Prostate gland (tissue), 2 donors: ENCODE measurements at regions not wholly inside any gene's neighbourhood (a gene's known extent, or its start where the extent isn't known, plus 50 kb on each side); places are given as distances from the start of the nearest gene placed in this dataset.

ENCODE experiments used
- DNase-seq: peaks from one replicate; pipeline ENCODE4 v3.0.0-alpha.2; 2019; ENCODE audit warnings: low spot score
- H3K27ac ChIP-seq, 2 donors: fragments of 200-600 bp; sonication (generic); 2 replicates each; pipeline ENCODE4 v1.5.1; 2017 to 2019
- H3K27me3 ChIP-seq: fragments of 200-600 bp; sonication (generic); replicated peaks from 2 replicates; pipeline ENCODE4 v1.5.1; 2019; ENCODE audit not compliant: insufficient read depth
- H3K36me3 ChIP-seq, 2 donors: fragments of 200-600 bp; sonication (generic); 1 replicate in 1 of 2; 2 replicates in 1 of 2; pipeline versions ENCODE4 v1.5.1 to v1.8.1; 2017 to 2019
- H3K4me1 ChIP-seq: fragments of 200-600 bp; sonication (generic); replicated peaks from 2 replicates; pipeline ENCODE4 v1.5.1; 2019
- H3K4me3 ChIP-seq, 2 donors: fragments of 200-600 bp; sonication (generic); 2 replicates each; pipeline ENCODE4 v1.5.1; 2017 to 2019
- H3K9me3 ChIP-seq: fragments of 200-600 bp; sonication (generic); 2 replicates; pipeline ENCODE4 v1.5.1; 2017
- POLR2A ChIP-seq: fragments of 450-650 bp; IDR thresholded peaks from one replicate; pipeline ENCODE4 v1.6.1; 2016; ENCODE audit warnings: antibody characterized with exemption, mild to moderate bottlenecking
- POLR2AphosphoS5 ChIP-seq: sonication (generic); formaldehyde crosslinking; IDR thresholded peaks from one replicate; pipeline ENCODE4 v1.6.1; 2017; ENCODE audit warnings: antibody characterized with exemption
- WGBS: methylation state at CpG from one replicate; pipeline ENCODE4 v1.1.5; 2018; 5-methylcytosine and 5-hydroxymethylcytosine counted together
- intact Hi-C: fragments of 100-400 bp; cut with DNase I; formaldehyde crosslinking; loops from one replicate; pipeline ENCODE4 v1.14.2; 2022
- TF ChIP-seq, protein P1 (sequence below), 4 experiments: fragments of 200-600 bp in 2 of 4; fragments of 450-650 bp in 2 of 4; sonication (generic) in 2 of 4; IDR thresholded peaks; 1 replicate in 3 of 4; 2 replicates in 1 of 4; pipeline ENCODE4 v1.5.1; 2016 to 2019; ENCODE audit warnings: antibody characterized with exemption in 4 of 4, mild to moderate bottlenecking in 2 of 4, moderate library complexity in 2 of 4

DNA sequence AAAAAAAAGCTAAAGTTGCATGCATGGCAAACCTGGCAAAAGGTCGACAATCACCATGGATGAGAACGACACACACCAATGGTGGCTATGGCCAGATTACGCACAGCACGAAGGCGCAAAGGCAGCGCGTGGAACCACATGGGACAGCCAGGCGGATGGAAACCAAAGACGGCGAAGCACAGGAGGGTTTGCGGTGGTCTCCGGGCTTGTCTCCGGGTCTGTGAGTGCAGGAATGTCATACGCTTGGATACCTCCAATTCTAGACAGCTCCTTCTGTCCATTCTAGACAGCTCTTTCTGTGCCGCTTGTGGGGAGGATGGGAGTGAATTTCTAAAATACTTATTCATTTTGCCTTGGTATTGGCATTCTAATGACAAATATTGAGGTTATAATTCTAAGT, 685.4 kb downstream of the BRD1 start:
- H3K9me3 ChIP-seq = no peaks in the 10 kb centered on the region
- 92% methylated on average over 15 of the region's 15 CpGs for WGBS
- TF ChIP-seq POLR2AphosphoS5 (no peak), POLR2A (no peak)
- TF ChIP-seq, protein P1, sequence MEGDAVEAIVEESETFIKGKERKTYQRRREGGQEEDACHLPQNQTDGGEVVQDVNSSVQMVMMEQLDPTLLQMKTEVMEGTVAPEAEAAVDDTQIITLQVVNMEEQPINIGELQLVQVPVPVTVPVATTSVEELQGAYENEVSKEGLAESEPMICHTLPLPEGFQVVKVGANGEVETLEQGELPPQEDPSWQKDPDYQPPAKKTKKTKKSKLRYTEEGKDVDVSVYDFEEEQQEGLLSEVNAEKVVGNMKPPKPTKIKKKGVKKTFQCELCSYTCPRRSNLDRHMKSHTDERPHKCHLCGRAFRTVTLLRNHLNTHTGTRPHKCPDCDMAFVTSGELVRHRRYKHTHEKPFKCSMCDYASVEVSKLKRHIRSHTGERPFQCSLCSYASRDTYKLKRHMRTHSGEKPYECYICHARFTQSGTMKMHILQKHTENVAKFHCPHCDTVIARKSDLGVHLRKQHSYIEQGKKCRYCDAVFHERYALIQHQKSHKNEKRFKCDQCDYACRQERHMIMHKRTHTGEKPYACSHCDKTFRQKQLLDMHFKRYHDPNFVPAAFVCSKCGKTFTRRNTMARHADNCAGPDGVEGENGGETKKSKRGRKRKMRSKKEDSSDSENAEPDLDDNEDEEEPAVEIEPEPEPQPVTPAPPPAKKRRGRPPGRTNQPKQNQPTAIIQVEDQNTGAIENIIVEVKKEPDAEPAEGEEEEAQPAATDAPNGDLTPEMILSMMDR (IDR thresholded peaks at IDR 0.05) = no peak
- DNase-seq = no peak
- H3K4me1 ChIP-seq = no peaks in the 10 kb centered on the region
- H3K36me3 ChIP-seq = no peaks in the 10 kb centered on the region
- peaks cover 9% of the 10 kb centered on the region for H3K27me3 ChIP-seq
- H3K4me3 ChIP-seq = no peak overlapping the region
- no peak overlapping the region for H3K27ac ChIP-seq
- intact Hi-C loops = no loop called here

DNA sequence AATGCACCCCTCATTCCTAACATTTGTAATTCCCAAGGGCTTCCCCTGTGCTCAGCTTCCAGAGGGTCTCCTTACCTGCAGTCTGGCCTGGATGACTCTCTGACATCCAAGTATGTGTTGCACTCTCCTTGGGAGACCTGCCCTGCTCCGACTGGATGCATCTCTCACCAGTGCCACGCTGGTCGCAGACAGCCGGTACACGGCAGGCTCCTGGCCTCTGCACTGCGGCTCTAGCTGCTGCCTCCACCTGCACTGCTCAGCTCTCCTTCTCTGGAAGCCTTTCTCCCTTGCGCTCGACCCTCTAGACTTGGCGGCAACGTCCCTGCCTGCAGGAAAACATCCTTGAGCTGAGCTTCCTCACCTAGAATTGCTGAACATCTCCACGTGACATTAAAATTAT, 685.9 kb downstream of the BRD1 start:
- DNase-seq = no peak
- H3K4me3 ChIP-seq = no peak overlapping the region
- no peaks in the 10 kb centered on the region for H3K9me3 ChIP-seq
- WGBS = 77% methylated on average over 11 of the region's 11 CpGs
- no peak overlapping the region for H3K27ac ChIP-seq
- no peaks in the 10 kb centered on the region for H3K36me3 ChIP-seq
- intact Hi-C loops = no loop called here
- peaks cover 9% of the 10 kb centered on the region for H3K27me3 ChIP-seq
- TF ChIP-seq, protein P1 (IDR thresholded peaks at IDR 0.05) = no peak
- TF ChIP-seq POLR2A (no peak), POLR2AphosphoS5 (no peak)
- H3K4me1 ChIP-seq = no peaks in the 10 kb centered on the region

DNA sequence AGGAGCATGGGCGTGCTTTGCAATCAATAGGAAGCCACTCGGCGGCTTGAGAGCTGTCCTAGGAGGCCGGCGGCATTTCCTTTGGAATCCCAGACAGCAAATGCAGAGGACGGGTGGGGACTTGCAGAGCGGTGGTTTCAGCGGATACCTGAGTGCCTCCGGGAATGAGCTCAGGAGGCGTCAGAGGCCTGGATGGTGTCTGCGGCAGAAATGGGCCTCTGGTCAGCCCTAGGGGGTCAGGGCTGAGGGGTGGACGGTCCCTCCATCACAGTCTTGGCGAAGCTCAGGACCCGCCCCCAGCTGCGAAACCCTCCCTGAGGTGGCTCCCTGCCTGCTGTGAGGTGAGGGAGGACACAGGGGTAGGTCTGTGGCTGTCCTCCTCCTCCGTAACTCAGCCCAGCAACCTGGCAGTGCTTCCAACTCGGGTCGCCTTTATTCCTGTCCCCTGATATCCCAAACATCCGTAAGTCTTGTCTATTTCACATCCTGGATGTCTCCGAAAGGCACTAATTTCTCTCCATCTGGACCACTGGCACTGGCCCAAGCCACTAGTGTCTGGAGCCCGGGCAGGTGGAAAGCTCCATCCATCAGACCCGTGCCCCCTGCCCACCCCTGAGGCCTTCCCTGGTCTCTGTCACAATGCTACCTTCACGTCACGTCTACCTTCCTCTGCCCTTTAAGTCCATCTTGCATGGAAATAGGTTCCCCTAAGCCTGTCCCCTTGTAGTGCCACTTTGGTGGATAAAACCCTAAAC, 686.6 kb downstream of the BRD1 start:
- Histone ChIP-seq H3K27me3 (peaks cover 9% of the 10 kb centered on the region), H3K27ac (no peak overlapping the region), H3K36me3 (no peaks in the 10 kb centered on the region), H3K9me3 (no peaks in the 10 kb centered on the region), H3K4me1 (no peaks in the 10 kb centered on the region), H3K4me3 (no peak overlapping the region)
- 40% methylated on average over 24 of the region's 24 CpGs for WGBS
- no peak for DNase-seq
- intact Hi-C loops = no loop called here
- TF ChIP-seq POLR2A (no peak), POLR2AphosphoS5 (no peak)
- TF ChIP-seq, protein P1 (IDR thresholded peaks at IDR 0.05) = no peak

DNA sequence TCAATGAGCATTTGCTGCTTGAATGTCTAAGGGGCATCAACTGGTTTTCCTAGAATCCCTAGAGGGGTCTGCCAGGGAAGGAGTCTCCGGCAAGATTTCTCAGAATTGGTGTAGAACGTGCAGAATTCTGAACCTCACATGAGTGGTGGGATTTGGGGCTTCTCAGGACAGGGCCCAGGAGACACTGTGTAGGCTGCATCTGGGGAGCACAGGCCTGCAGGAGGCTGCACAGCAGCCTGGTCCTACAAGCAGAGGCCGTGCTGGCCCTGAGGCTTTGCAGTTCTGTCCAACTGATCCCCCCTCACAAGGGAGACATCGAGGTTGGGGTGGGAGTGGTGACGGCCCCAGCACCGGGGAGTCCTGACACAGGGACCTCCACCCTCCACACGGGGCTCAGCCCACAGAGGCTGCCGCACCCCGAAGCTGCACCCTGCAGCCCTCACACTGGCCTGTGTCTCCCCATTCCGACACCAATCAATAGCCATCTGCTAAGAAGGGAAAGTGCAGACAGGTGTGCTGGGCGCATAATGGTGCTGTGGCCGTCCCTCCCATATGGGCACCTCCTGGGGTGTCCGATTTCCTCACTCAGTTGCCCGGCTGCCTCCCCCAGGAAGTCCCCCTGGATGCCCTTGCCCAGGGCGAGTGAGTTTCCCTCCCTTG, 688.1 kb downstream of the BRD1 start:
- Histone ChIP-seq H3K36me3 (no peaks in the 10 kb centered on the region), H3K9me3 (no peaks in the 10 kb centered on the region), H3K4me3 (no peak overlapping the region), H3K27ac (no peak overlapping the region), H3K27me3 (peaks cover 9% of the 10 kb centered on the region), H3K4me1 (no peaks in the 10 kb centered on the region)
- WGBS = 88% methylated on average over 15 of the region's 15 CpGs
- no peak for DNase-seq
- no peak for TF ChIP-seq POLR2A
- no peak for TF ChIP-seq POLR2AphosphoS5
- TF ChIP-seq, protein P1 (IDR thresholded peaks at IDR 0.05) = no peak
- intact Hi-C loops = loop anchor here (10.0 kb wide), 1 partner anchor 65 kb away; no protein-coding TSS in a partner anchor
